Dermis microvascular lymphatic vessel endothelial cell (primary cell): ENCODE measurements at regions not wholly inside any gene's neighbourhood (a gene's known extent, or its start where the extent isn't known, plus 50 kb on each side); places are given as distances from the start of the nearest gene placed in this dataset.

ENCODE experiments used
- DNase-seq, 2 donors: peaks; one replicate each; pipeline versions ENCODE4 v3.0.0 to v3.0.0-alpha.2; 2010; ENCODE audit warnings: low read depth in 2 of 2

DNA sequence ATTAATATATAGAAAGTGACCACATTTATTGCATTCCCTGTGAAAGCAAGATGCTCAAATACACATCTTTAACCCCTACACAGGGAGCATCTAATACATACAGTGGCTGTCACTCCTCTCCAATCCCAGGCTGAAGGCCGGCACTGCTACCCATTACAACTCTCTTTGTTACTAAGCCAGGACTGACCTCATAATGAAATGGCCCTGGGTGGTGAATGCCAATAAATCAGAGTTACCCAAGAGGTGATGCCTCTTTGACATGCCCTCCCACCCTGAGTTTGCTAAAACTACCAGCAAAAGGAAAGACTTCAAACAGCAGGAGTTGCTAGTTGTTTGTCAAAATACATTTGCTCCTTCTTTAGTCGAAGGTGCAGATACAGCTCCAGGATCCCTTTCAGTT, 214.2 kb downstream of the FOXA2 start:
- DNase-seq: no peak

DNA sequence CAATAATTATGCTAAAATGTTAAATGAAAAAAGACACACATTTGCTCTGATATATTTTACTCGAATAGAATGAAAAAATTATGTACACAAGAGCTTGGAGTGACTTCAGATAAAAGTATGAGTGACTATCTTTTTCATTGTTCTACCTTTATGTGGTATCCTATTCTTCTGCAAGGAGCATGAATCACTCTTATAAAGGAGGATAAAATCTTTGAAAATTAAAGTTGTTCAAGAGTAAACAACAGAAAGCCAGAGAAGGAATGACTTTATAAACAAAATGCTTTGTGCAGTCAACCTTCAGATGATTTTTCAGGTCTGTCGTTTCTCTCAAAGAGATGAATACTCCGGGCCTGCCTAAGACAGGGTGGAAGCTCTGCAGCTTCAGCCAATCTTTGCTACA, 215.3 kb downstream of the FOXA2 start:
- DNase-seq: no peak

DNA sequence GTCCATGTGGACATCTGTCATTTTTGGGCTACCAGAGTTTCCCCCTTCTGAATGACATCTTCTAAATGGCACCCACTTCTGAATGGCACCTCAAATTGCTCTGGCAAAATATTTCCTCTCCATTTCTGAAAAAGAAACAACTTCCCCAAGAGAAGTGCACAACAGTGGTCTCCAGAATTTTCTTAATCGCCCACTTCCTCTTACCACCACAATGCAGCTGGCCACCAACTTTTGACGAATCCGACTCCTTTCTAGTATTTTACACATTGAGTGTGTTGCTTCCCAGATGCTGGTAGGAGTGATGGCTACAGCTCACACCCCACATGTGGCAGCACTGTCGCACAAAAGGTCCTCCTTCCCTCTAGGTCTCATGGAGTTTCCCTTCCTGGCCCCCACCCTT, 216.1 kb downstream of the FOXA2 start:
- DNase-seq: no peak

DNA sequence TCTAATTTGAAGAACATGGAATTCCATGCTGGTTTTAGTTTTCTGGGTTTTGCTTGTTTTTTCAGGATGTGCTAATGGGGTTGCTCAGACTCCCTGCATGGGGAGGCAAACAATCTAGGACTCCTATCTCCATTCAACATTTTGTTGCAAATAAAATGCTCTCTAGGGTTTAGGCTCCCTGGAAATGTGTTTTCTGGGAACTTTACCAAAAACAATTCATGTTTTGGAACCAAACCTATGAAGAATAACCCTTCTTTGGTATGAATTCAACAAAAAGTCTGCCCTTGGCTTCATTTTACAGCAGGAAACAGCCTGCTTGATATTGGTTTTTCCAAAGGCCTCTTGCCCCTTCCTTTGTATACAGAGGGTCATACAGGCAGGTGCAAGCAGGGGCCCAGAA, 217.7 kb downstream of the FOXA2 start:
- DNase-seq: no peak

DNA sequence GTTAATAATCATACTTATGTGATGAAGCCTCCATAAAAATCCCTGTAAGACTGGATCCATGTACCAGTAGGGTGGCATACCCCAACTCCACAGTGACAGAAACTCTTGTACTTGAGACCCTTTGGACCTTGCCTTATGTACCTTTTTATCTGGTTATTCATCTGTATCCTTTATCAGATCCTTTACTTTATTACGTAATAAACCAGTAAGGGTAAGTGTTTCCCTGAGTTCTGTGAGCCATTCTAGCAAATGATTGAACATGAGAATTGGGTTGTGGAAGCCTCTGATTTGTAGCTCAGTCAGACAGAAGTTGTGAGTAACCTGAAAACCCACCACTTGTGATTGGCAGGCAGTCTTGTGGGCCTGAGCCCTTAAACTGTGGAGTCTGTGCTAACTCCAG, 229.7 kb downstream of the FOXA2 start:
- DNase-seq: no peak

DNA sequence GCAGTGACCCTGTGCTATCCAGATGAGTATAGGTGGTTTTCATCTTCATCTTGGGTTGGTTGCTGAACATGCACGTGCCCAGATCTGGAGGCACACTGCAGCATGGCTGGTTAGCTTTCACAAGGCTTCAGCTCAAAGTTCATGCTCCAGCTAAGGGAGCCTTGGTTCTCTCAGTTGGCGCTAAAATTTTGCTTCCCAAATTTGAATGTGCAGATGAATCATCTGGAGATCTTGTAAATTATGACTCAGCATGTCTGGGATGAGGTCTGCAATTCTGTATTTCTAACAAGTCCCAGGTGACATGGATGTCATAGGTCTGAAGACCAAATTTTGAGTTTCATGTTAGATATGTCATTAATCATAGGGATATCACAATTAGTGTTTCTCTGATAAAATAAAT, 230.8 kb downstream of the FOXA2 start:
- DNase-seq: no peak

DNA sequence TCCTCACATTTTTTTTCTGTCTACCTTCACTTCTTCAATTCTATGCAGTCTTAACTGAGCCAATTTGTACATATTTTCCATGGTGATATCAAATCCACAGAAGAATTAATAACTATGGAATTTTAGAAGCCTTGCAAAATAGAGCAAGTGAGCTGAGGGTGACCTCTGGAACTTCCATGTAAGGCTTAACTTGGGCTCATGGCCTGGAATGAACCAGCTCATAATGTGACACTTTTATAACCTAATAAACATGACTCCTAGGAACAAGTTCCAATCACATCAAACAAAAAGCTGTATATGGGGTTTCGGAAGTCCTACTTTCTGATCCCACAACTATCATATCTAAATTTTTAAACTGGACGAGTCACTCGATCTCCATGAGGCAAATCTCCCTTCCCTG, 232.4 kb downstream of the FOXA2 start:
- no peak for DNase-seq

DNA sequence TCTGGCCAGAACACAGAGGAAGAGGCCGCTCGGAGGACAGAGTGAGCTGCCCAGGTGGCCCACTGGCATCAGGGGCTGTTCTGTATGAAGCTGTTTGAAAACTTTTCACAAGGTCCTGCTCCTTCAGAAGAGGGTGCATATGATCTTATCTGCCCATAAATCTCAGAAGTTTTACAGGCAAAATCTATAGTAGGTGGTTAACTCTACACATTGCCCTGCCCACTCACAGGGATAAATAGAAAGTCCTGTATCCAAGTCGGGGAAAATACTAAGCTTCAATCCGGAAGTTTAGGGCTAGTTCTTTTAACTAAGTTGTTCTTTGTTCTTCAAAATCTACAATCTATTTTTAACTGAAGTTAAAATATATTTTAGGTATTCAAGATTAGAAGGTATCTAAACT, 233.7 kb downstream of the FOXA2 start:
- DNase-seq: no peak

DNA sequence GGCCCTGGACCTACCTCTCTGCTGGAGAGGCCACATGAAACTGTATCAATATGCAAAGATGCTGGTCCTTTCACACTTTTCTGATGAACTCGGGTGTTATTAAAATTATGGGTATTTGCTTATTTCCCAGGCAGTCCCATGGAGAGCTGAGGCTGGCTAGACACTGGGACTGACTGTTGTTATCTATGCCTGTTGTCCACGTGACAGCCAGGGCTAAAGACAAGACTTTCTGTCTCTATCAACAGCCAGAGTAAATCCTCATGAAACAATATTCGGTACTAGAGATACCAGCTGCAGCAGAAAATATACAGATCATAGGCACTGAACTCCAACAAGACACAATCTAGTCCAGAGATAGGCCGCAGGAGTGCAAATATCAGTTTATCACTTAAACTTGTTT, 236.4 kb downstream of the FOXA2 start:
- no peak for DNase-seq

DNA sequence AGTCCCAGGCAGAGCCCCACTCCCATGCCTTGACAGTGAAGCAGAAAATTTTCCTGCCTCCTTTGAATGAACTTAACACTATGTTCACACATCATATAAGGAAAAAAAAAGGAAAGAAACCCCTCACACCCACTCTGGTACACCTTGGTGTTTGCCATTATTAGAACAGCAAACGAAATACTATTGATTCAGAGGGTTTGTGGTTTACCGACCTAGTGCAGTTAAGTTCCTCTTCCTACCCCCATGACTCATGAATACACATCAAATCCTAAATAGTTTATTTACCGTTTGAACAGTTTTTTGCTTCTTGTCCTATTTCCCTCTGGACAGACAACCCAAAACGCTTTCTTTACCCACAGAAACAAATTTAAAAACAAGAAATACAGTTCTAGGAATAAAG, 237.7 kb downstream of the FOXA2 start:
- no peak for DNase-seq

DNA sequence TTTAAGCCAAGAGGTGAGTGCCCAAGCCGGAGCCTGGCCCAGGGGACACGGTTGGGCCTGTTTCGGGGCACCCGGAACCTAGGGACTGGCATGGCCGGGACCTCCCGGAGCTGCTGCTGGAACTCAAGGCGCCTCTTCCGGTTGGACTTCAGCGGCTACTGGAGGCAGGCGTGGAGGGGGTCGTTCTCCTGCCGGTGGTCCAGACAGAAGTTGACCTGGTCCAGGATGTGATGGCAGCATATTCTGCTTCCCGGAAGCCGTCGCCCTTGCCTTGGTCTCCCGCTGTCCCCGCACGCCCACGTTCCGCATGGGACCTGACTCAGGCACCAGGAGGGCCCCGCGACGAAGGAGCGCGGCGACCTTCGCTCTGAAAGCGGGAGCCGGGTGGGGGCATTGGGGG, 240.8 kb downstream of the FOXA2 start:
- DNase-seq: no peak

DNA sequence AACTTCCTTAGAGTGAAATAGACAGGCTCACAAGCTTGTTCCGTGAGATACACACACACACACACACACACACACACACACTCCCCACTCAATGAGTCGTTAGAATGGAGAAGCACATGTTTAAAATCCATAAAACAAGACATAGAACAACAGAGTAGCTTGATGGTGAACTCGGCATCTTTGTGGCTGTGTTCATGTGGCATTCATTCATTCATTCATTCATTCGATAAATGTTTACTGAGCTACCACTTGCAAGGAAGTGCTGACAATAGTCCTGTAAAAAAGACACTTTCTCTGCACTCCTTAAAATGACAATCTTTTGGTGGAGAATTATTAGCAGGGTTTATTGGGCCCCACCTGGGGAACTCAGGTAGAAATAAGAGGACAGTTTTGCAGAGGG, 242.0 kb downstream of the FOXA2 start:
- no peak for DNase-seq

DNA sequence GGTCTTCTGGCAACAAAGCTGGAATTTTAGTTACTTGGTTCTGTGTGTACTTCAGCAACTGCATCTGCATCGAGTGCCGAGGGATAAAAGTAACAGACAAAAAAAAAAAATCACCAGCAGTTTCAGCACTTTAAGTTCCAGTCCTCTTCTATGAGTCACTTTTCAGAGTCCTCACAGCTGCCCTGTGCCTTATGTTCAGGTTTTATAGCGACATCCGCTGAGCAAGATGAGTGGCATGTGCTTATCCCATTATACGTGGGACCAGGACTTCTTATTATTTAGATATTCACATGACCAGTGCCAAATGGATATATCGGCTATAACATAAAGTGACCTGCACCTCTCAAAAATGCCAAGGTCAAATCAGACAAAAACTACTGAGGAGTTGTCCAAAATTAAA, 242.9 kb downstream of the FOXA2 start:
- DNase-seq: peak in 1 of 2 donors; percentile 3

DNA sequence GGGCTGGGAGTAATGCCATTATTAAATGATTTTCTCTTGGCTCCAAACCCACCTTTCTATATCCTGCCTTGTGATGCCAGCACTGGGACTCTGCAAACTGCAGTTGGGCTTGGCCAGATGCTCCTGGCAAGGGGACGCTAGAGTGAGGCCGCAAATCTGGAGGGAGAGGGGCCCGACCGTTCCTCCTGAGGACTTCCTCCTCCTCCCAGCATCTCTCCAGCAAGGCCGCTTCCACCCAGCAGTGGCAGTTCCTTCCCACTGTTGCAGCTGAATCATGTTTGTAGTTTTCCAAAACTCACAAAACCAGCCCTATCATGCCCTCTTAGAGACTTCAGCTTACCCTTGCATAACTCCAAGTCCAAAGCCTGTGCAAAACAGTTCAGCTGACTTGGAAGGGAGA, 244.4 kb downstream of the FOXA2 start:
- DNase-seq: no peak

DNA sequence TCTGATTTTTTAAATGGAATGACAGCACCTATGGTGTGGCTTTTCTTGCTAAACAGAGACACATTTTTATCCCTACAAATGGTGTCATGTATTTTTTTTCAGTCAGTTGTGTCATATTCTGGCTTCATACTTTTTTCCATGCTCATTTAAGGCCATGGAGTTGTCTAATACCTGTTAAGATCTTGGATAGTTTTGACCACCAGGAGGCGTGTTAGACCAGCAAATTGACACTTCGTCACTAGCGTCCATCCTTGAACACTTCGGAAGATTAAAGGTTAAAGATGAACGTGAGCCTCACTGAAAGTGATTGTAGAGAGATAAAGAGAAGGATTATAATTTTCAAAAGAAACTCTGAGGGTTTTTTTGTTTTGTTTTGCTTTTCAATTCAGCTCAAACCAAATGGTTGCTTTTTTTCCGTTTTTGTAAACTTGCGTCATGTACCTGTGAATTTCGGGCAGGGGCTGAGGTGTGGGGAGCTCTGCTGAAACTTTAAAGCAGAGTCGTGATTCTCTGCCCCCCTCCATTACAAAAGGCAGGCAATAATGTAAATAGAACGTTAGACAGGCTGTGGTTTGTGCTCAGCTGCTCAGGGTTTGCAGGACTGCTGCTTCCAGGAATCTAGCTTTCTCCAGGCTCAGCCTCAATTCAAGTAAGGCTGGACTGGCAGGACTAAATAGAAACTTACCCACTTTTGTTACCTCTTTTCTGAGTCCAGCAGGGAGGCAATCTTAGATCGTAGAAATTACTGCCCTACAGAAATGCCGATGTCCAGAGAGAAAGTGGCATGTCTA, 245.1 kb downstream of the FOXA2 start:
- DNase-seq: peak; percentile 55 to 75

DNA sequence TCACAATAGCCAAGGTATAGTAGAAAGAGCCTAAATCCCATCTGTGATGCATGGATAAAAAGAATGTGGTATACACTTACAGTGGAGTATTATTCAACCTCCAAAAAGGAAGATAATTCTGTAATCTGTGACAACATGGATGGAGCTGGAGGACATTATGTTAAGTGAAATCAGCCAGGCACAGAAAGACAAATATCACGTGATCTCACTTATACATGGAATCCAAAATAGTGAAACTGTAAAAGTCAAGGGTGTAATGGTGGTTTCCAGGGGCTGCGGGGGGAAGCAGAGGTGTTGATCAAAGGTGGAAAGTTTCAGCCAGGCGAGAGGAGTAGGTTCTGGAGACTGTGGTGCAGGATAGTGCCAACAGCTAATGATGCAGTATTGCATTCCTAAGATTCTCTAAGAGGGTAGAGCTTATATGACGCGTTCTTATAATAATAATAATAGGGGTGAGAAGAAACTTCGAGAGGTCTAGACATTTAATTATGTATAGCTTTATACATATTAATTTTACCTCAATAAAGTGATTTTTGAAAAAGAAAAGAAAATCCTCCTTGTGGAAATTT, 246.1 kb downstream of the FOXA2 start:
- no peak for DNase-seq

DNA sequence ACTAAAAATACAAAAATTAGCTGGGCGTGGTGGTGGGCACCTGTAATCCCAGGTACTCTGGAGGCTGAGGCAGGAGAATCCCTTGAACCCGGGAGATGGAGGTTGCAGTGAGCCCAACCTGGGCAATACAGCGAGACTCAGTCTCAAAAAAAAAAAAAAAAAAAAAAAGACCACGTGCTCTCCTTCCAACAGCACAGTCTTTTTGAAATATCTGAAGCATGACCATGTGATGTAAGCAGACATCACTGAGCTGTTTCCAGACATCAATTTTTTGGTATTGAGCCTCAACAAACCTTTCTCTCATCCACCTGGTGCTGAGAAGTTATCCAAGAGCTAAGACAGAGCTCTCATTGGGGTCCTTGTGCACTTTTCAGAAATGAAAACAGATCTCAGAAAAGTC, 249.2 kb downstream of the FOXA2 start:
- no peak for DNase-seq

DNA sequence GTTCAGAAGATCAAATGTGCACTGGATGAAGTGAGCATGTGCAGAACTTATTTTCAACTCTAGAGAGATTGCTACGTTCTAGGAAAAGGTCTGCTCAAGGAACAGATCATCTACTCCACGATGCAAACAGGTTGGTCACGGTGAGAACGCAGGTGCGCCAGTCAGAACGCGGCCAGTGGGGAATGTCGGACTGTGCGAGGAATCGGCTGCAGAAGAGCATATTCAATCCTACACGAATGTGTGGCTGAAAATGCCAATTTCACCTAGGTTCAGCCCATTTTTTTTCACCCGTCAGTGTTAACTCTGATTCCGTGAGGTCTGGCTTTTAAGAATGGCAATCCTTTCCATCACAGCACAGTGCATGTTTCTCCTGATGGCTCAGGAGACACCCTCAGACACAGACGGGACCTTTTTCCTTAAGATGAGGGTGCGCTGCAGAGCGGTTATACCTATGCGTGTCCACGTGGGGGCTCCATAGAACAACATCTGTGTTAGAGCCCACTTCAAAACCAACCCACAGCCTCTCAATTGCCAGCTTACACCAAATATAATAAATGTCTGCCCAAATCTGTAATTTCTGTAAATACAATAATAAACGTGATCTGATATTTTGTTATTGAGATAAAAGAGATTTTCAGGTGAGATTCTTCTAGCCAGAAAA, 250.4 kb downstream of the FOXA2 start:
- DNase-seq: peak; percentile 18 to 66

DNA sequence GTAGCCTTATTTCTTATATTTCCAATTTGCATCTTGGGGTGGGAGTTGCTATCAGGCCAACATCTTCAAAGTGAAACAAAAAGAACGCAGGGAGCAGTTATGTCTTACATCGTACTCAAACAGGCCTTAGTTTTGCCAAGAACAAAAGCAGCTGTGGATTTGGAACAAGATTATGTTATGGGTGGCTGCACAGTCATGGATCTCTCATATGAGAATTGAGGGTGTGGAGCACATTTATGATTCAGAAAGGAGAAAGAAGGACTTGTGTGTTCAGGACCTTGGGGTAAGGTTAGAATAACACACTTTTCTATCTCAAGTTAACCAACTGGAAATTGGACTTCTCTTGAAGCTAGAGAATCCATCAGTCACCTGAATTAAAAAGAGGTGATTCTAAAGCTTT, 259.9 kb downstream of the FOXA2 start:
- no peak for DNase-seq

DNA sequence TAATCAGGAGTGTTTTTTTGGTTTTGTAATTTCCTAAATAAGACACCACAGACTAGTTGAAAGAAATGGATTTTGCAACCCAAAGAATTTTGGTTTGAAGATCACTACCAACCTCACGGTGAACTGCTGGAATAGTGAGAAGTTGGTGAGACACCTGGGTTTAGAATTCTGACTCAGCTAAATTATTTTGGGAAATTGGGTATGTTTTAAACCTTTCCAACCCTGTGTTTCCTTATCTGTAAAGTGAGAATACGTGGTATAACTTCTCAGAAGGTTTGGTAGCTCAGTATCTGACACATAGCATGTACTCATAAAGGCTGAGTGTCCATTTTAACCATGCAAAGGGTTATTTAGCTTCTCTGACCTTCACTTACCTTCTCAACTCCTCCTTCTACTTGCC, 261.9 kb downstream of the FOXA2 start:
- DNase-seq: no peak

DNA sequence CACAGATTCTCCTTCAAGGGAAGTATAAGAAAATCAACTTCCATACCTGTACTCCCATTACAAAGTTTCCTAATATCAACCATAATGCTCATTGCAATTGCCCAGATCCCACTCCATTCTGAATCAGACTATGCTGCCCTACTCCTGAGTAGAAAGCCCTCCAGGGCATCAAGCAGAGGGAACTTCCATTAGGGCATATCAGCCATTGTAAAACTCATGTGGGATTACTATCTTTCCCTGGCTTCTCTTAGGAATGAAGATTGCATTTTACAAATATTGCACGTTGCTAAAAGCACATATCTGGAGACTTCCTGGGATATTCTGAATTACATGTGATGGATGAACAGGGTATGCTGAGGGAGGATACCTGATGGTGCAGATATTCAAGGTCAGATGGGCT, 263.2 kb downstream of the FOXA2 start:
- no peak for DNase-seq

DNA sequence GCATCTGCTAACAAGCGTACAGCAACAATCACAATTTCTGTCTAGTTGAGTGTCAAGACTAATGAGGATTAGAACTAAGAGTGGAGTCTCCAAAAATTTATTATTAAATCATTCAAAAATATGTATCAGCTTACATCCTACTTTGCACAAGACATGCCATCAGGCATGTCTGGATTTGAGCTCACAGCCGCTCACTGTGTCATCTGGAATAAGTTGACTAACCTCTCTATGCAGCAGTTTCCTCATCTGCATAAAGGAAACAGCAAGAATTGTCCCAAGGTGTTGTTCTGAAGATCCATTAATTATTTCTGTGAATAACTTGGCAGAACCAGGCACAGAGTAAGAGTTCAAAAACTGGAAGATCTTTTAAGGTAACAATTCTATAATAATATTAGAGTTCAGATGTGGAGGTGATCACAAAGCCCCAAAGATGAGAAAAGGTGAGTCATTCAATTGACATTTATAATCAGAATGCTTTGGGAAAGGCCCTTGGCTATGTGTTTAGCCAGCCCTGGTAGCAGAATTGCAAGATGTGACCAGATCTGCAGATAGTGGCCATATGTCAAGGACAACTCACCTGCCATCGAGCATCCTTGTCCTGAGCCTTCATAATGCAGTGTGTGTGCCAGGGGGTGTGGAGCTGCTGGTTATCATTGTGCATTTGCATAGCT, 264.0 kb downstream of the FOXA2 start:
- DNase-seq: no peak

DNA sequence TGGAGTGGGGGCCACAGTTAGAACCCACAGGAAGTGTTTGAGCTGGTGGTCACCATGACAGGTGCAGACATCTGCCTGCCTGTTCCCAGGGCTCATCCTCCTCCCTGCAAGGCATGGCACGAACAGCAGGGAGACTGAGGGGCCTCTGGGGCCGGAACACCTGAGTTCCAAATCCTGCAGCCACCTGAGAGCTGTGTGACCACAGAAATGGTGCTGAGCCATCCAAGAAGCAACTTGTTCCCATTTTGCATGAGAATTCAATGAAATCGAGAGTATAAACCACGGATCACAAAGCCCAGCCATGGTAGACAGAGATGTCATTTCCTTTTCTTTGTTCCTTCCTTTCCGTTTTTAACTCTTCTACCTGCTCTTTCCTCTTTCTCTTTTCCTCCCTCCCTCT, 268.6 kb downstream of the FOXA2 start:
- no peak for DNase-seq
